Ecto neural progenitor cell (in vitro differentiated cells): ENCODE measurements at regions not wholly inside any gene's neighbourhood (a gene's known extent, or its start where the extent isn't known, plus 50 kb on each side); places are given as distances from the start of the nearest gene placed in this dataset.

Source experiments
- DNase-seq: peaks from one replicate; pipeline ENCODE4 v3.0.0-alpha.2; 2018; ENCODE audit warnings: low spot score

DNA sequence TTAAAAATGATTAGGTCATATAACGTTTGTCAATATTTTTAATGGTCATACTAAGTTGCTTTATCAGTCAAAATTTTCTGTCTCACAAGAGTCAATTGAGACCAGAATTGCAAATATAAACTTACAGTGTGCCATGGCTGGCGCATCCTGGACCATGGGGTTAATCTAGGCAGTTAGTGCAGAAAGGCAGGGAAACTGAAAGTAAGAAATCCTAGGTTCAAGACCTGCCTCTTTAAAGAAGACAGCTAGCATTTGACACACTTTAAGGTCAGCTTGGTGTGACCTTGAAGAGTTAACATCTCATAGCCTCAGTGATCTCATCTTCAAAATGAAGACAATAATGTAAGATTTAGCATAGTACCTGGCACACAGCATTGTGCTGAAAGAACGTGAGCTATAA lies 210.0 kb upstream of the DAB1 start:
- DNase-seq, result no peak

DNA sequence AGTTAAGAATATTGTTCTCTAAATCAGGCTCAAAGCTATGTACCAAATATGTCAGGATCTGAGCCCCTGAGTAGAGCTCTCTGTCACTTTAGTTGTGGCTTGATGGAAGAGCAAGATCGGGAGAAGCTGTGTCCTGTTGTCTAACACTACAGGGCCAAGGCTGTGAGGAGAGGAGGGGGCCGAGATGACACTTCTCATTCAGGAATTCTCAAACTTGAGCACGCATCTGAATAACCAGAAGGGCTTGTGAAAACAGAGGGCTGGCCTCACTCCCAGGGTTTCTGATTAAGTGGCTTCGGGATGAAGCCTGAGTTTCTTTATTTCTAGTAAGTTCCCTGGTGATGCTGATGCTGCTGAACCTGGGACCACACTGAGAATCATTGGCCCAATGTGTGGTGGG lies 209.2 kb upstream of the DAB1 start:
- DNase-seq, result no peak

DNA sequence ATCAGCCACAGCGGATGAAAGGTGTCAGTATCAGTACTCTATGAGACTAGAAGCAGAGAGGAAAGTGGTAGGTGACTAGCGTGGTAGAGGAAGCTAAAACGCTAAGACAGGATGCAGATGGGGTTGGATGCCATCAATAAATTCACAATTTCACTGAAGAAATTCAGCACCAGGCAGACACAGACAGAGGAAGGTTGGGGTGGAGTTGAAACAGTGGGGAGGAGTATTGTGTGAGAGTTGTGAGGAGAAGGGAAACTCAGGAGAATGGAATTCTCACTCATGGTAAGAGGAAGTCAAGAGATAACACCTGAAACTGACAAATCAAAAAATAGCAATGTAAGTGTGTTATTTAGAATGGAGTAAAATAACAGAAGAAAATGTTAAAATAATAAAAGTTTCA lies 208.5 kb upstream of the DAB1 start:
- DNase-seq, result no peak

DNA sequence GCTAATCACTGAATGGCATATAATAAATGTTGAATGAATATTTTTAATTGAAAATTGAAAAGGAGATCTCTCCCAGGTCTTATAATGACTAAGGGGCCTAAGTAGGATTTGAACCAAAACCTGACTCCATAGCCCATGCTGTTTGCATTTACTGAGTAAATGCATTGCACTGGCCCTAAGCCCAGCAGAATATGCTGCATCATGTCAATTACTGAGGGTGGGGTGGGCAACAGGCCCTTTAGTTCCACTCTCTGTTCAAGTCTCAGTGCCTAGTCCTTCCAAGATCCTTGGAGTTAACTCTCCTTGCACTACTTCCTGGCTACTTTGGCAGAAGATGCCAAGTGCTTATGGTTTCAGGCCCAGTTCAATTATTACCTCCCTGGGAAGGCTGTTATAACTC lies 203.8 kb upstream of the DAB1 start:
- no peak for DNase-seq

DNA sequence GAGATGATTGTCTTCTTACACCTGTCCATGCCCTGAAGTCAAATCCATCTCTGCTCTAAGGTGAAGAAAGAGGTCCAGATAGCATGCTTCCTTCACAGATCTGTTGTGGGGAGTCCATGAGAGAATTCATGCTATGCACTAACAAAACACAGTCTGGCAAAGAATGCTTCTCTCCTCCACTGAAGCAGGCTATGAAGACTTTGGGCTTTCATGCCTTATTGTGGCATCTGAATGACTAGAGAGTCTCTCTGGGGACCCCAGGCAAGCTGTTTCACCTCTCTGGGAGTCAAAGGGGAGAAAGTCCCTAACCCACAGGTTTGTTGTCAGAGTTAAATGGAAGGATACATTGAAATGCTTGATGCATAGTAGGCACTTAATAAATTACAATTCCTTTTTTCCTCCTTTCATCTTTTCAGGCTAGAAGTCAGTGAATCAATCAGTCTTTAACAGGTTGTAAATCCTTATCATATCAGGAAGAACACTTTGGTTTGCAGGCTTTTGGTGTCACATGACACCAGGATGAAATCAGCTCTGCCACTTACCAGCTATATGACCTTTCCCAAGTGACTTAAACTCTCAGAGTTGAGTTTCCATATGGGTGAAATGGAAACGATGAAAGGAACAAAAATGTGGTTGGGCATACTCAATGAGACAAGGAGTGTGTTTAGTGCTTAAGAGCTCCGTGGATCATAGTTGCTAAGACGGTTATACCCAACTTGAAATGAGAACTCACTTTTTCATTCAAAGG lies 200.1 kb upstream of the DAB1 start:
- DNase-seq, result no peak

DNA sequence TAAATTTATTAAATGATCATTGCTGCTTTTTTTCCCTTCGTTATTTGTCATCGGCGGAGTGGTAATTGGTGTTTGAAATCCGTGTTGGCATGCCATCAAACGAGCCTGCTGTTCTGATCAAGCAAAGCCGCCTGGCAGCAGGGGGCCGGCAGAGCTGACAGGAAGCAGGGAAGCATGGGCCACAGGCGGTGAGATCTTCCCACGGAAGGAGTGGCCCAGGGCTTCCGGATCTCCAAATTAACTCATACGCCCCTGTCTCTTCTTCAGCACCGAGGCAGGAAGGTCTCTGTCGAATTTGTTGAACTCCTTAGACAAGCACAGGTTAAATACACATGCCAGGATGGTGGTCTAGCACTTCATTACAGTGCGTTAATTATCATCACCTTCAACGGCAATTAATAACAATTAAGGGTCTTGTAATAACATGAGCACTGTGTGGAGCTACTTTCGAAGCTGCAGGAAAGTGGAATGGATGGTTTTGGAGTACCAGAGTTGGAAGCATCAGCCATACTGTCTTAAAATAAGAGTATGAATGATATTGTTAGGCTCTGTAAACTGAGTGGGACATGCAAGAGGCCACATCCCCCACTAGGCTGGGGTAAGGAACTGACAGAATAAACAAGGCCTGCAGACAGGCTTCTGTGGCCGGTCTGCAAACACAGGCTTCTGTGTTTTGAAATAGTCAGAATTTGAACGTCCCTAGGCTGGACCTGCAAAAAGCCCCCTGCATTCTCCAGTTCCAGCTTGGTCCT lies 199.4 kb upstream of the DAB1 start:
- DNase-seq, result no peak

DNA sequence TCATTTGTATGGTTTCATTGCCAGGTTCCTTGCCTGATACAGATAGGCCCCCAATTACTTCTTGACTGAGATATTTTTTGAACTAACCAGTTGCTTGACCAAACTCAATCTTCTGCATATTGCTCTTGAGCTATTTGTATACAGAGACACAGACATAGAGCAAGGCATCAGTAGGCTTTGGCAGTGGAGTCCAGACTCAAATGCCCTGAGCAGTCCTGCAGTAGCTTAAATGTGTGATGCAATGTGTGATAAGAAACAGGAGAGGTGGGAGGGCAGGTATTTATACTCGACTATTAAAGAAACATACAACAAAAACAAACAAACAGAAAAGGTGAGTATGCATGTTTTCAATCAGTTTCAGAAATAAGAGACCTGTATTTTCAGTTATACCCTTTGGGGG lies 197.9 kb upstream of the DAB1 start:
- no peak for DNase-seq

DNA sequence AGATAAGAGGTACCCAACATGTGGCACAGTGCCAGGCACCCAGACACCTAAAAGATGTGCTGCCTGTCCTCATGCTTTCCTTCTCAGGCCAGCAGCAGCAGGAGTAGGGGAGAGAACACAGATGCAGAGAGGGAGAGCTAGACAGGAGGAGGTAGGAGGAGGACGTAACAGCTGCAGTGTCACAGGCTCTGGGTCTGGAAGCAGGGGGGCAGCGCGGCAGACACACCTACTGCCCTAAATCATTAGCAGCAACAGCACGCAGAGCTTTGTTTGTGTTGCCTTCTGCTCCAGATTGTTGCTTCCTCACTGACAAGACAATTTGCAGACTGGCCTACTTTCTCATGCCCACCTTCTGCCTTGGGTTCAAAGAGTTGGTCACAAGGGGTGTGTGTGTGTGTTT lies 196.7 kb upstream of the DAB1 start:
- no peak for DNase-seq

DNA sequence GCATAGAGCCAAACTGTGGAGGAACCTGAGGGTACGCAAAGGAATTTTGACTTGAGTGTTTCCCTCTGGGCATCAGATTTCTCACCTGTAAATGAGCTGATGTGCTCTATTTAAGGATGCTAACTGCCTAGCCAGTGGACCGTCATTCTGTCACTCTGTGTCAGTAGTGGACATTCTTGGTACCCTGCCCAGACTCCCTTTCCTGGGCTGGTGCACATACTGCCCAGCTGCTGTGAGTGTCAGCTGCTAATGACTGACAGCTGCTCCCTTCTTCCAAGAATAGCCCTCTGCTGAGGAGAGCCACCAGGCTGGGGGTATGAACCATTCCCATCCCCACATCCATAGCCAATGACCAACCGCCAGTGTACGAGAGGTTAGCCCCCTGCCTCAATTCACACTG lies 193.1 kb upstream of the DAB1 start:
- DNase-seq, result no peak

DNA sequence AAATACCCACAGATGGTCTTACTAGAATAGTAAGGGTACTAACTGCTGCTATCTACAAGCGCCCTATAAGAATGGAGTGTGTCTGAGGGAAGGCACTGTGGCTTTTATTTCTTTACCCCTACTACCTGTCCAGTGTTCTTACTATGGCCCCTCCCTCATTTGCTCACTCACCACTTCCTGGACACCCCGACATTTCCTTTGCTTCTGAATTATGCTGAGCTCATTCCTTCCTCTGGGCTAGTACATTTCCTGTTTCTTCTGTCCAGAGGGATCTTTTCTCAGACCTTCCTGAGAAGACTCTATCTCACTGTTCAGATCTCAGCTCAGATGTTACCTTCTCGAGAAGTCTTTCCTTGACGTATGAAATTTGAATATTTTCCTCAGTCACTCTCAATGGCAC lies 192.1 kb upstream of the DAB1 start:
- no peak for DNase-seq

DNA sequence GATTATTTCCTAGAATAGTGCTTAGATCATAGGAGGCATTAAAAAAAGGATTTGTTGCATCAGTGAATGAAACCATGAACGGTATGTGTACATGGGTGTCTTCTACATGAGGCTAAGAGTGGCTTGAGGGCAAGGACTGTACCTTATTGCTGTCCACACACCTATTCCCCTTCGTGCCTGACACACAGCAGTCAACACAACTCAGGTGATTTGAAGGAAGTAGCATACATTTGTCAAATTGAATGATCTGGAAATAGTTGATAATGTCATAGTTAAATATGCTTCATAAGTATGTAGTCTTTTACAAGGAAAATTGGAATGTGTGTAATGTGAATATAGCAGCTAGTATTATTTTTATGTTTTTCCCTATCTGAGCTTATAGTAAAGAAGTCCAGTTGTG lies 189.0 kb upstream of the DAB1 start:
- DNase-seq, result no peak

DNA sequence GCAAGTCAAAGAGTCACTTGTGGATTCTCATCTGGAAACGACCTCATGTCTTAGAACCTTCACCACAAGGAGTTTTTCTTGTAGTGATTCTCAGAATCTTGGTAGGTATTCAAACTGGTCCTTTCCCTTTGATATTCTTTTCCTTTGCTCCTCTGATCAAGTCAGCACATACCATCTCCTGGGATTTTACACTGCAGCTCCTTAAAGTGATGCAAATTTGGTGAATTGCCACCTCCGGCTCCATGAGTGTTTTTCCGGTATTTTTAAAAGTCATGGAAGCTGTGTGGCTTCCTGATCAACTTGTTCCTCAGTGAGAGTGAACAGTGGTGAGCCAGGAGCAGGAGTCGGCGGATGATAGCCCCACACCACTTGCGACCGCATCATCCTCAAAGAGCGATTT lies 182.1 kb upstream of the DAB1 start:
- no peak for DNase-seq

DNA sequence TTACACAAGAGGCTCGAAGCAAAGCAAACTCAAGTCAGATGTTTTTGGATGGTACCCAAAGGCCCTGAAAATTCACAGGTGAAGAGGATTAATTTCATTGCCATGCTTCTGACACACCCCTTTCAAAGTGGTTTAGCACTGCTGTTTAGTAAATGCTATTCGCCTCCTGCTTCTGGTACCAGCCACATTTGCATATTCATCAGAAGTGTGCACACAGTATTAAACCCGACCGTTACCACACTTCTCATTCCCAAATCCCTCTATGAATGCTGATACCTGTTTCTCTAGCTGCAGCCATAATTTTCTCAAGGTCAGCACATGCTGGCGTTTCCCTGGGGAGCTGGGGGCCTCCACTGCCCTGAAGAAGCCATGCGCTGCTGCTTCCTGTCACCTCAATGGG lies 179.8 kb upstream of the DAB1 start:
- DNase-seq, result no peak

DNA sequence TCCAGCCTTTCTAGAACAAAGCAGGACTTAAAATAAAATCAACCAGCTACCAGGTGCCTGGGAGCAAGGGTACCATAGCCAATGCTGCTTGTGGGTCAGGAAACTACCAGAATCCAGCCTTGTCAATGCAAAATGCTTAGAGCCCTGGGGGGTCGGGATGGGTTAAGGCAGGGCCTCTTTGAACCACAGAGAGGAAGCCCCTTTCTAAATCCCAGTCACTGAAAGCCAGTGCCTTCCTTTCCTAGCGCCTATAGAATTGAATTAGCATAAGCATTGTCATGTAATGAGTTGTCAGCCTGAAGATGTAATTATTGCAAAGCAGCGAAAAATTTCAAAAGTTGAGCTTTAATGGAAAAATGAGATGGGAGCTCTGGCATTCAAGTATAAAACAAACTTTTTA lies 176.6 kb upstream of the DAB1 start:
- DNase-seq, result no peak

DNA sequence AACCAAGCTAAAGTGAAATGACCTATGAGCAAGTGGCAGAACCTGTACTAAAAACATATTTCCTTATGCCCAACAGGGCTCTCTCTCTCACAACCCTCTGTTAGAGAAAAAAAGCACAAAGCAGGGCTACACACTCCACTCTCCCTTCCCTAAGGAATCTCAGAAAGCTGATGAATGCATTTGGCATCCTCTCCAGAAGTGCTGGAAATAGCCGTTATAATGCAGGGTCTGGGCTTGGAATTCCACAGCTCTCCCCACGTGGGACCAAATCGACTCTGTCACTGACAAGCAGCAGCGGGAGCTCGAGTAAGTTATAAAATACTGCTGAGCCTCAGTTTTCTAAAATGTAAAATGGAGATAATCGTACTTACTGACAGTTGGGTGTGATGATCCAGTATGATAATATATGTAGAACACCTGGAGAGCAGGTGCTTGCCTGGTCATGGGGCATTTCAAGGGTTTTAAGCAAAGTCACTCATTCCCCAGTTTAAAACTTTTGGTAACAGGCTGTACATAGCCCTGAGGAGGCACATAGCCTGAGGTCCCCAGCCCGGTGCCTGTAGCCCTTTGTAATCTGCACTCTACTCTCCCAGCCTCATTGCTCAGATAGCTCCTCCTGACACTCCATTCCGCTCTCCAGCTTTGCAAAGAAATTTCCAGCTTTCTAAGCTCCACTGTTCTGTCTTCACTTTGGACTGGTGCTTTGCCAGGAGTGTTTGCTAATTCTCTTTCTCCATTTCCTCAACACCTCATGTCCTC lies 175.6 kb upstream of the DAB1 start:
- no peak for DNase-seq

DNA sequence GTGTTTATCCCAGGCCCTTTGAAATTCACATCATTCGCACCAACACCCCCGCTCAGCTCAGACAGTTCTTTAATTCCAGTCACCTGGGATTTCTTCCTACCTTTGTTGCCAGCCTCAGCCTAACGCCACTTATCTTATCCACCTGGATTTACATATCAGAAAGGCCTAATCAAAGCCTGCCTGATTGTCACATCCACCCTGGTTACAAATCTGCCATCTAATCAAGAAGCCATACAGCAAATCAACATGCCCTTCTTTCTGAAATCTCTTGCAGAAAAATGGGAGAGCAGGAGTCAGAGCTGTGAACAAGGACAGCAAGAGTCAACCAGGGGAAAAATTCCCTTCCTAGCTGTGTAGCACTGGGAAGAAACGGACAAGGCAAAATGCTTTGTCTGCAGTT lies 173.2 kb upstream of the DAB1 start:
- DNase-seq, result no peak

DNA sequence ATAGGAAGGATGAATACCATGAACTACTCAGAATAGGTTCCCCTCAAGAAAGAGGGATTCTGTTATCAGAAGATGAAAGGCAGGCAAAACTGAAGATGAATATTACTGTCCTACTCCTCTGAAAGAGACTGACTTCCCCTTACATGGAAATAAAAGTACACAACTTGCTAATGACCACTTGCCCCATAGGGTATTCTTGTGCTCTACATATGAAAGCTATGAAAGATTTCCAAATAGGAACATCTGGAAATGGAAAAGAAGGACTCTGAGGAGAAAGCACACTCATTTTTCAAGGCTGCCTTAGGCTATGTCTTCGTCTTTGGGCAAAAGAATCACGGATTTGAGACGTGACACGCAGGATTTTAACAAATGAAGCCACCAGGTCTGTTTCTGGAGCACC lies 170.1 kb upstream of the DAB1 start:
- DNase-seq, result no peak

DNA sequence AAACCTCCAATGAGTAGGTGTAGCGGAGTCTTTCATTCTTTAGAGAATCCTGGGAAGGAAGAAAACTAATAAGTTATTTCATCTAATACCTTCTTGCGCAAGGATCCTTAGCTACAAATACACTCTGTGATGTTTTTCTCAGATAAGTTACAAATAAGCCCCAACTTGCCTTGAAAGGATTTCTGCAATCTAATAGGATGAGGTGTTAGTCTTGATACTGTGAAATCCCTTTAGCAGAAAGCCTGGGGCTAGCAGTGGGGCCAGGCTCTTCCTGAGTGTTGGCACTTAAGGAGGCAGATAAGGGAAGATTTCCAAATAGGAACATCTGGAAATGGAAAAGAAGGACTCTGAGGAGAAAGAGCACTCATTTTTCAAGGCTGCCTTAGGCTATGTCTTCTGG lies 168.0 kb upstream of the DAB1 start:
- no peak for DNase-seq

DNA sequence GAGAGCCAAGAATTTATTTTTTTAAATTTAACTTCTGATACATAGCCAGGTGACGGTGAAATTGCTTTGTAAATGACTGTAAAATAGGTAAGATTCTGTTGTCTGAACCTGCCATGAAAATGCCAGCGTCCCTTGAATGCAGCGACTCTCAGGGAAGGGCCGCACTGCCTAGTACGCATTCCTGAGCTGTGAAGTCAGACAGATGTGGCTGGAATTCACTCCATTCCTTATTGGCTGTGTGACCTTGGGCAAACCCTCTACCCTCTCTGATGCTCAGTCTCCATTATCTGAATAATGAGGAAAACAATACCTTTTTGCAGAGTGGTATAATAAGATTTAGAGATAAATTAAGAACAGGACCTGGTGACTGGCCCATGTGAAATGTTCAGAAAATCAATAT lies 167.1 kb upstream of the DAB1 start:
- no peak for DNase-seq

DNA sequence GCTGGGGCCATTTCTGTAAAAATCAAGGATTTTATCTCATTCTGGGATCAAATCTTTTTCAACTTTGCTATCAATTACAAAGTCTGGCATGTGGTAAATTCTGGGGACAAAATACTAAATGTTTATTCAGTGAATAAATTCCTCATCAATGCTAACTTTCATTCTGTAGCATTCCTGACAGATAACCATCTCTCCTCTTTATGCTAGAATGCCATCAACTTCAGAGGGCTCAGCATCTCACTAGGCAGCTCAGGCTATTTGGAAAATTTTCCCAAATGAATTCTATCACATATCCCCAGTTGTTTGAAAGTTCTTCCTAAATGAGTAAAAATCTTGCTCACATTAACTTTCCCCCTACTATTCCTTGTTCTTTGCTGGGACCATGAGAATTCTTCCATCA lies 163.0 kb upstream of the DAB1 start:
- no peak for DNase-seq

DNA sequence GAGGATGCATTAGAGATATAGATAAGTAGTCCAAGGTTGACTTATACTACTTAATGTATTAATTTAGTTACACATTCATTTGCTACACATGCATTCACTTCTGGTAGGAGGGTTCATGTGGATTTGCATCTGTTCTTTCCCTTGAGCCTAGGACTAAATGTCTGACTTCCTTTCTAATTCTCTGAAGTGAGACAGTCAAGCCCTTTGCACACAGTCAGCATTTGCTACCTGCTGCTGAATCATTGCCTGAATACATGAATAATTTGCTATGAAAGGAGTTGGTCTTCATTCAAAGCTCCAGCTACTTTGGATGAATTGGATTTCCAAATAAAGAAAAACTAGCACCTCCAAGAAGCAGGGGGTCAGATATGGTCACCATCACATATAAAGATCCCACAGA lies 154.8 kb upstream of the DAB1 start:
- no peak for DNase-seq

DNA sequence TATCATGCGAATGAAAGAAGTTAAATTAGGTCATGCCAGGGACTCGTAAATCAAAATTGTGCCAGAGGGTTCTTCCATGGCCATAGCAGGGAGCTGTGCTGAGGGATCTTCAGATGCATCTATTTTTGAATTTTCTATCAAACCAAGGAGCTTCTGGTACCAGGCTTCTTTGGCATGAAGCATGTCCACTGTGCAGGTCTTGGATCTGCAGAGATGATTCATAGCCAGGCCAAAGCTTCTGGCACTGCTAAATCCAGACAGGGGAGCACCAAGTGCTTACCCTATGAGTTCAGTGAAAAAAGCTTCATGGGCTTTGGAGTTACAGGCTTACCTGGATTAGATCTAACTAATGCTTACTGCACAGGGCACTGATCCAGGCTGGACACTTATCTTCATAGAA lies 154.2 kb upstream of the DAB1 start:
- no peak for DNase-seq

DNA sequence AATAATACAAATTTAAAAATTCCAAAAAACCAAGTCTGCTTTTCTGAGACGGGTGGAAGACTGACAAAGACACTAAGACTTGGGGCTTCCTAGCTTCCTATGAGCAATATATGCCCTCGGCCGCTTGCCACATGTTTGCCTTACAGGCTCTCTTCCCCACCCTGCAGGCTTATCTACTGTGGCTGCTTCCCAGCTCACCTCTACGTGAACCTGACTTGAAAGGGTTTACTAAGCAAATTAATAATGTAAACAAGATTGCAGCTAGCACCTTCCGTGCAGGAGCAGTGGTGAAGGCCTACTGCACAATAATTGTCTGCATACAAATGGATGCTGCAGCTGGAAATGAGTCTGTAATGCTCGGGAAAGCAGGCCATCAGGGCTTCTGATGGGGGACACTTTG lies 152.9 kb upstream of the DAB1 start:
- DNase-seq, result no peak
